Gastroesophageal sphincter (tissue), 3 donors: ENCODE measurements at regions not wholly inside any gene's neighbourhood (a gene's known extent, or its start where the extent isn't known, plus 50 kb on each side); places are given as distances from the start of the nearest gene placed in this dataset.

ENCODE experiments used
- CTCF ChIP-seq, 4 experiments: fragments of 200-600 bp in 2 of 4; fragments of 450-650 bp in 2 of 4; sonication (generic) in 1 of 4; IDR thresholded peaks; one replicate each; pipeline ENCODE4 v1.5.1; 2017 to 2019; ENCODE audit warnings: antibody characterized with exemption in 4 of 4, mild to moderate bottlenecking in 2 of 4, moderate library complexity in 2 of 4
- EP300 ChIP-seq: sonication (generic); formaldehyde crosslinking; IDR thresholded peaks from one replicate; pipeline ENCODE4 v1.6.1; 2017; ENCODE audit warnings: antibody characterized with exemption, mild to moderate bottlenecking
- POLR2A ChIP-seq, 2 donors: fragments of 450-650 bp; IDR thresholded peaks; one replicate each; pipeline ENCODE4 v1.6.1; 2017; ENCODE audit warnings: antibody characterized with exemption in 2 of 2, mild to moderate bottlenecking in 2 of 2, moderate library complexity in 1 of 2
- POLR2AphosphoS5 ChIP-seq: sonication (generic); formaldehyde crosslinking; IDR thresholded peaks from one replicate; pipeline ENCODE4 v1.6.1; 2017; ENCODE audit warnings: antibody characterized with exemption

GRCh38 chr5:60447488-60447920, 252.5 kb downstream of the DEPDC1B start:
- TF ChIP-seq CTCF (IDR thresholded peaks at IDR 0.05) (no peak), POLR2A (IDR thresholded peaks at IDR 0.05) (no peak), EP300 (no peak), POLR2AphosphoS5 (no peak)
